HCT116 (cell line): ENCODE measurements at regions not wholly inside any gene's neighbourhood (a gene's known extent, or its start where the extent isn't known, plus 50 kb on each side); places are given as distances from the start of the nearest gene placed in this dataset.

Experiments
- ATF3 ChIP-seq: IDR thresholded peaks from 2 replicates; pipeline ENCODE4 v1.6.1; 2012
- CTCF ChIP-seq, 3 experiments: fragments of 200-600 bp in 1 of 3; sonication (generic) in 1 of 3; IDR thresholded peaks in 2 of 3; conservative IDR thresholded peaks in 1 of 3; 2 replicates each; pipeline ENCODE4 v1.5.1; 2012 to 2017; ENCODE audit warnings: low read depth in 2 of 3, low read length in 2 of 3, antibody characterized with exemption in 1 of 3, borderline replicate concordance in 1 of 3, control low read depth in 1 of 3, mild to moderate bottlenecking in 1 of 3, mixed read lengths in 1 of 3, mixed run types in 1 of 3, moderate library complexity in 1 of 3; ENCODE audit not compliant: insufficient read depth in 1 of 3
- POLR2A ChIP-seq: IDR thresholded peaks from 2 replicates; pipeline ENCODE4 v1.7.0; 2011; ENCODE audit warnings: borderline replicate concordance; ENCODE audit not compliant: insufficient read depth, insufficient read length; ENCODE audit errors: extremely low read depth
- POLR2AphosphoS5 ChIP-seq: IDR thresholded peaks from 2 replicates; pipeline ENCODE4 v1.6.1; 2011; ENCODE audit warnings: mild to moderate bottlenecking, low read depth, low read length, moderate library complexity
- RAD21 ChIP-seq: IDR thresholded peaks from 2 replicates; pipeline ENCODE4 v1.6.1; 2012; ENCODE audit warnings: low read depth, mild to moderate bottlenecking
- REST ChIP-seq: IDR thresholded peaks from 2 replicates; pipeline ENCODE4 v1.6.1; 2012; ENCODE audit warnings: low read depth
- ZBTB33 ChIP-seq: IDR thresholded peaks from 2 replicates; pipeline ENCODE4 v1.6.1; 2011; ENCODE audit warnings: mild to moderate bottlenecking, low read length, moderate library complexity; ENCODE audit not compliant: insufficient replicate concordance; ENCODE audit errors: extremely low read depth
- ZNF274 ChIP-seq: fragments of 200-500 bp; sonication (Bioruptor generic); IDR thresholded peaks from 2 replicates; pipeline ENCODE4 v1.6.1; 2014; ENCODE audit warnings: mild to moderate bottlenecking, low read depth, low read length, inconsistent platforms
- TF ChIP-seq, protein P1 (sequence below): IDR thresholded peaks from 2 replicates; pipeline ENCODE4 v1.6.1; 2012

- TF ChIP-seq ZBTB33, result no peak
- TF ChIP-seq POLR2A, result no peak
- TF ChIP-seq CTCF (IDR thresholded peaks at IDR 0.05 in 2 of 3, conservative IDR thresholded peaks at IDR 0.05 in 1 of 3; ENCODE audit: borderline replicate concordance in 1 of 3, insufficient read depth in 1 of 3, low read depth in 2 of 3, low read length in 2 of 3), result no peak
- no peak for TF ChIP-seq RAD21
- TF ChIP-seq ATF3, result no peak
- no peak for TF ChIP-seq POLR2AphosphoS5
- TF ChIP-seq REST, result no peak
- TF ChIP-seq, protein P1, sequence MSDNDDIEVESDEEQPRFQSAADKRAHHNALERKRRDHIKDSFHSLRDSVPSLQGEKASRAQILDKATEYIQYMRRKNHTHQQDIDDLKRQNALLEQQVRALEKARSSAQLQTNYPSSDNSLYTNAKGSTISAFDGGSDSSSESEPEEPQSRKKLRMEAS, result no peak
- no peak for TF ChIP-seq ZNF274
Observed at GRCh38 chr15:39202641-39203040, 378.2 kb upstream of the THBS1 start.
